ENCODE measurements at regions not wholly inside any gene's neighbourhood (a gene's known extent, or its start where the extent isn't known, plus 50 kb on each side); places are given as distances from the start of the nearest gene placed in this dataset.

DNA sequence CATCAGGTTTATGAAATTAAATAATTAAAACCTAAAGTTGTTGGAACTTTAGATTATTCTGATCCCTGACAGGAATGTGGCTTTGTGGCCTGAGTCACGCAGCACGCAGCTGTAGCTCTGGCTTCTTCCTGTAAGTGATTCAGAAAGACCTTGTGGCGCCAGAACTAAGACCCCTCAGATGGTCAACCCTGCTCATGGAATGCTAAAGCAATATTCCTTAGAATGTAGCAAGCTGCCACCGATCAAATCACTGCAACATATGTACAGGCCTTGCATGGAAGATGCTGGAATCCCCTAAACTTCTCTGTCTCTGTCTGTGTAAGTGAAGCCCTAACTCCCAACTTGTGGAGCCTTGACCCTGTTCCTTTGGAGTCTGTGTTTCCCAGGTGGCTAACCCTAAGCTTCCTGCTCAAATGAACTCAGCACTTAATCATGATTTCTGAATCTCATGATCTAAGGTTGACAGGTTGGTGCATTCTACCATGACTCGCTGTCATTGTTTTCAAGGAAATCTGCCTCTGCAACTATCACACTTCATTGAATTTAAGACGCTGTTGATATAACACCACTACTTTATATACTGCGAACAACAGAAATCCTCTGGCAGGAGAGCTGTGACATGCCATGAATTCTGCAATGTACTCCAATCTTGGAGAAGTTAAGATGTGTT, 111.2 kb upstream of the CST7 start:
- WGBS, 2 experiments (ENCODE audit: extremely low coverage in 2 of 2, insufficient read length in 1 of 2) = no CpG with 5 or more reads among the region's 7 CpGs

More for the DNA sequence above, 111.2 kb upstream of the CST7 start:
- H4K91ac ChIP-seq (ENCODE audit: insufficient read depth, low read depth, low read length) = peak overlapping the region; percentile 39; the same call in 1 of the 2 replicates
- intact Hi-C loops (cut with micrococcal nuclease) (no loop called here), dilution Hi-C loops (cut with HindIII; ENCODE audit: low sequenced_read_pairs, unreplicated experiment) (no loop called here), in situ Hi-C loops (cut with MboI; ENCODE audit: low sequenced_read_pairs) (no loop called here)
- peak overlapping the region; percentile 26; the same call in 1 of the 2 replicates for H3K18ac ChIP-seq (ENCODE audit: low read depth, low read length)
- H2BK5ac ChIP-seq (ENCODE audit: low read depth, low read length, poor library complexity, severe bottlenecking) = no peak overlapping the region
- H3K9me3 ChIP-seq (ENCODE audit: control insufficient read depth, insufficient read depth, low read length) = no peaks in the 10 kb centered on the region
- no peaks in the 10 kb centered on the region for H3K36me3 ChIP-seq (ENCODE audit: control insufficient read depth, insufficient read depth, low read length)
- no peak overlapping the region for H3K56ac ChIP-seq (ENCODE audit: extremely low read depth, insufficient read depth, low read length)
- no peak overlapping the region for H3K14ac ChIP-seq (replicated peaks; ENCODE audit: low read depth, low read length)
- H2BK120ac ChIP-seq (ENCODE audit: low read depth, low read length) = no peak overlapping the region
- no peaks in the 10 kb centered on the region for H4K20me1 ChIP-seq (ENCODE audit: insufficient read depth, low read length)
- no peaks in the 10 kb centered on the region for H3K79me1 ChIP-seq (ENCODE audit: low read depth in 1 of 2, low read length in 2 of 2)
- no peak overlapping the region for H2AK9ac ChIP-seq (replicated peaks; ENCODE audit: low read depth, low read length, poor library complexity)
- no peak overlapping the region for H3K27ac ChIP-seq (ENCODE audit: insufficient read depth, low read length)
- POLR2A ChIA-PET (ENCODE audit: unreplicated experiment) = no interaction called here
- H4K8ac ChIP-seq (ENCODE audit: low read depth in 2 of 2, low read length in 2 of 2) = 0 out of 4 replicates have a peak overlapping the region, but pooled peaks of 1 of the 2 experiments have one; percentile 40
- H2AFZ ChIP-seq (replicated peaks; ENCODE audit: low read length, poor library complexity) = no peak overlapping the region
- no peak overlapping the region for H3K9ac ChIP-seq (ENCODE audit: low read depth, low read length)
- TF ChIP-seq BHLHE40 (IDR thresholded peaks at IDR 0.05; ENCODE audit: low read depth, low read length) = 0 out of 2 replicates have a peak, but pooled peaks have one; percentile 9
- no peak for TF ChIP-seq NFE2L2 (IDR thresholded peaks at IDR 0.05; ENCODE audit: low read depth, low read length)
- no peak for TF ChIP-seq MAFK (IDR thresholded peaks at IDR 0.05; ENCODE audit: low read depth, low read length)
- H2BK15ac ChIP-seq (ENCODE audit: low read depth, low read length) = no peak overlapping the region
- peaks cover 8% of the 10 kb centered on the region for H3K4me1 ChIP-seq (ENCODE audit: control insufficient read depth, insufficient read depth, low read length)
- H2BK20ac ChIP-seq (ENCODE audit: low read depth, low read length) = no peak overlapping the region
- no peak overlapping the region for H3K23ac ChIP-seq (ENCODE audit: low read depth, low read length)
- ATAC-seq (ENCODE audit: low read depth) (peak; percentile 73), DNase-seq (peak; percentile 50)
- H3K4me3 ChIP-seq (ENCODE audit: insufficient read depth, low read depth, low read length) = no peak overlapping the region
- H2AK5ac ChIP-seq (ENCODE audit: low read depth, low read length) = no peak overlapping the region
- H3K9me1 ChIP-seq (ENCODE audit: insufficient read depth, low read length) = no peaks in the 10 kb centered on the region
- no peak overlapping the region for H4K5ac ChIP-seq (ENCODE audit: low read depth, low read length)
- peaks cover 3% of the 10 kb centered on the region for H3K27me3 ChIP-seq (ENCODE audit: control insufficient read depth, insufficient read depth, low read length)
- H3K4me2 ChIP-seq (ENCODE audit: low read depth, low read length) = peak overlapping the region; percentile 30; the same call in 1 of the 2 replicates
- BruUV-seq (replicated peaks) = no TSS peak
- CTCF ChIA-PET = no interaction called here
- no peak overlapping the region for H3K4ac ChIP-seq (ENCODE audit: low read depth, low read length)
